ENCODE measurements at regions not wholly inside any gene's neighbourhood (a gene's known extent, or its start where the extent isn't known, plus 50 kb on each side); places are given as distances from the start of the nearest gene placed in this dataset.

DNA sequence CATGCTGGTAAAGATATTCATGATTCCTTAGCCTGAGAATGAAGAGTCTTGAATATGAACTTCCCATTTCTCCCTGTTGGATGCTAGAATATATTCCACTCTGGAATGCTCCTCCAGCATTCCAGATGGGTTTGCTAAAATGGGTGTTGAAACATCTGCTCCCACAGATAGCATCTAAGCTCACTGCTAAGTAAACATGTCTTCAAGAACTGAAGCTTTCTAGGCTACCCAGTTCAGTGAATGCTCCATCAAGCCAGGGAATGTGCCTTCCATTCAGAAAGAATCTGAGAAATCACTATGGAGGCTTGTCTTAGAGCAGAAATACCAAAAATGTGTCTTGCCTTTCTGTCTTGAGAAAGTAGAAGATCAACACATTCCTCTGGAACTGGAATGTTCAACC, 81.1 kb downstream of the TNFSF18 start:
- TF ChIP-seq, protein P1, sequence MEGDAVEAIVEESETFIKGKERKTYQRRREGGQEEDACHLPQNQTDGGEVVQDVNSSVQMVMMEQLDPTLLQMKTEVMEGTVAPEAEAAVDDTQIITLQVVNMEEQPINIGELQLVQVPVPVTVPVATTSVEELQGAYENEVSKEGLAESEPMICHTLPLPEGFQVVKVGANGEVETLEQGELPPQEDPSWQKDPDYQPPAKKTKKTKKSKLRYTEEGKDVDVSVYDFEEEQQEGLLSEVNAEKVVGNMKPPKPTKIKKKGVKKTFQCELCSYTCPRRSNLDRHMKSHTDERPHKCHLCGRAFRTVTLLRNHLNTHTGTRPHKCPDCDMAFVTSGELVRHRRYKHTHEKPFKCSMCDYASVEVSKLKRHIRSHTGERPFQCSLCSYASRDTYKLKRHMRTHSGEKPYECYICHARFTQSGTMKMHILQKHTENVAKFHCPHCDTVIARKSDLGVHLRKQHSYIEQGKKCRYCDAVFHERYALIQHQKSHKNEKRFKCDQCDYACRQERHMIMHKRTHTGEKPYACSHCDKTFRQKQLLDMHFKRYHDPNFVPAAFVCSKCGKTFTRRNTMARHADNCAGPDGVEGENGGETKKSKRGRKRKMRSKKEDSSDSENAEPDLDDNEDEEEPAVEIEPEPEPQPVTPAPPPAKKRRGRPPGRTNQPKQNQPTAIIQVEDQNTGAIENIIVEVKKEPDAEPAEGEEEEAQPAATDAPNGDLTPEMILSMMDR (IDR thresholded peaks at IDR 0.05) = no peak
- no peak for TF ChIP-seq POLR2A (IDR thresholded peaks at IDR 0.05)

Data from adrenal gland (tissue), 5 donors.